MM.1S (cell line): ENCODE measurements at regions not wholly inside any gene's neighbourhood (a gene's known extent, or its start where the extent isn't known, plus 50 kb on each side); places are given as distances from the start of the nearest gene placed in this dataset.

Experiments
- DNase-seq: peaks from one replicate; pipeline ENCODE4 v3.0.0-alpha.2; 2015
- H2AFZ ChIP-seq: fragments of 300-600 bp; sonication (generic); 2 replicates; pipeline ENCODE4 v1.6.0; 2016; ENCODE audit warnings: antibody characterized with exemption, low read length
- H3F3A ChIP-seq: fragments of 300-600 bp; sonication (generic); 2 replicates; pipeline ENCODE4 v1.6.1; 2016; ENCODE audit warnings: mild to moderate bottlenecking, antibody characterized with exemption, low read length, moderate library complexity, mixed read lengths; ENCODE audit not compliant: insufficient read depth
- H3K27ac ChIP-seq: fragments of 300-600 bp; sonication (generic); 2 replicates; pipeline ENCODE4 v1.5.1; 2016; ENCODE audit warnings: mild to moderate bottlenecking, low read length
- H3K27me3 ChIP-seq: fragments of 300-600 bp; sonication (generic); replicated peaks from 2 replicates; pipeline ENCODE4 v1.6.0; 2016; ENCODE audit warnings: low read length; ENCODE audit not compliant: insufficient read depth
- H3K36me3 ChIP-seq: fragments of 300-600 bp; sonication (generic); replicated peaks from 2 replicates; pipeline ENCODE4 v1.6.1; 2016; ENCODE audit warnings: mild to moderate bottlenecking, low read length, mixed read lengths; ENCODE audit not compliant: insufficient read depth
- H3K4me1 ChIP-seq: fragments of 300-600 bp; sonication (generic); 2 replicates; pipeline ENCODE4 v1.6.1; 2016; ENCODE audit warnings: low read length, mixed read lengths
- H3K4me2 ChIP-seq: fragments of 300-600 bp; sonication (generic); 2 replicates; pipeline ENCODE4 v1.6.0; 2016; ENCODE audit warnings: low read depth, low read length
- H3K4me3 ChIP-seq: fragments of 300-600 bp; sonication (generic); 2 replicates; pipeline ENCODE4 v1.5.1; 2016; ENCODE audit warnings: low read length, mixed read lengths
- H3K79me2 ChIP-seq: fragments of 300-600 bp; sonication (generic); 2 replicates; pipeline ENCODE4 v1.6.1; 2016; ENCODE audit warnings: mixed run types, low read length, mixed read lengths
- H3K9ac ChIP-seq: fragments of 300-600 bp; sonication (generic); 2 replicates; pipeline ENCODE4 v1.6.1; 2016; ENCODE audit warnings: low read length, mixed read lengths
- H3K9me2 ChIP-seq: fragments of 300-600 bp; sonication (generic); replicated peaks from 2 replicates; pipeline ENCODE4 v1.6.1; 2016; ENCODE audit warnings: mild to moderate bottlenecking, low read length, mixed read lengths; ENCODE audit not compliant: insufficient read depth
- H3K9me3 ChIP-seq: fragments of 300-600 bp; sonication (generic); replicated peaks from 2 replicates; pipeline ENCODE4 v1.6.1; 2016; ENCODE audit warnings: mild to moderate bottlenecking, low read length, mixed read lengths; ENCODE audit not compliant: insufficient read depth
- H4K20me1 ChIP-seq: fragments of 300-600 bp; sonication (generic); 2 replicates; pipeline ENCODE4 v1.6.1; 2016; ENCODE audit warnings: mild to moderate bottlenecking, low read length, moderate library complexity, mixed read lengths; ENCODE audit not compliant: insufficient read depth
- CTCF ChIP-seq: fragments of 300-600 bp; sonication (generic); IDR thresholded peaks from 2 replicates; pipeline ENCODE4 v1.5.1; 2016; ENCODE audit warnings: antibody characterized with exemption, low read length, mixed read lengths
- EZH2 ChIP-seq: fragments of 300-600 bp; sonication (generic); optimal IDR thresholded peaks from 2 replicates; pipeline ENCODE3; 2017; ENCODE audit warnings: low read depth, mild to moderate bottlenecking, antibody characterized with exemption, low read length, mixed read lengths
- EZH2phosphoT487 ChIP-seq: fragments of 300-600 bp; sonication (generic); IDR thresholded peaks from 2 replicates; pipeline ENCODE4 v1.6.1; 2018; ENCODE audit warnings: antibody characterized with exemption, low read length

- H3K9me2 ChIP-seq: no peaks in the 10 kb centered on the region
- DNase-seq: no peak
- no peak overlapping the region for H2AFZ ChIP-seq
- H3F3A ChIP-seq: no peaks in the 10 kb centered on the region
- no peak overlapping the region for H3K27ac ChIP-seq
- no peaks in the 10 kb centered on the region for H3K9me3 ChIP-seq
- H3K27me3 ChIP-seq: no peaks in the 10 kb centered on the region
- no peak overlapping the region for H3K9ac ChIP-seq
- H3K4me2 ChIP-seq: no peak overlapping the region
- TF ChIP-seq CTCF: no peak
- TF ChIP-seq EZH2: no peak
- no peak for TF ChIP-seq EZH2phosphoT487
- no peaks in the 10 kb centered on the region for H3K4me1 ChIP-seq
- no peak overlapping the region for H3K4me3 ChIP-seq
- H3K79me2 ChIP-seq: no peaks in the 10 kb centered on the region
- H3K36me3 ChIP-seq: no peaks in the 10 kb centered on the region
- H4K20me1 ChIP-seq: no peaks in the 10 kb centered on the region
Observed at GRCh38 chr3:30526031-30526430, 80.4 kb upstream of the TGFBR2 start.

DNA sequence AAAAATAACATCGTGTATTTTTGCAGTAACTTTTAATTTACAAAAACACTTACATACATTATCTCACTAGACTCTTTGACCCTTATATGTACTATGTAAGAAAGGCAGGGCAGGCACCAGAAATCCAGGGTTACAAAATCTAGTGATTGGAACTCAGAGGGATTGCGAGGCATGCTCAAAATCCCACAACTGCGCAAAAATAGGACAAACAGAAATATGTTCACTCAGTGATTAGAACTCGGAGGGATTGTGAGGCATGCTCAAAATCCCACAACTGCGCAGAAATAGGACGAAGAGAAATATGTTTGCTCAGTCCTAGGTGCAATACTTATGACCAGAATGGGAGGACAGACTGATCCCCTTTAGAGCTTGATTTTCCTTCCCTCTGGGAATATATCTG, 79.2 kb upstream of the TGFBR2 start:
- Histone ChIP-seq H3K27me3 (no peaks in the 10 kb centered on the region), H3K27ac (no peak overlapping the region), H3K9ac (no peak overlapping the region), H3K79me2 (no peaks in the 10 kb centered on the region), H3K4me2 (no peak overlapping the region), H2AFZ (no peak overlapping the region), H4K20me1 (no peaks in the 10 kb centered on the region), H3K4me1 (no peaks in the 10 kb centered on the region), H3K4me3 (no peak overlapping the region), H3K9me3 (no peaks in the 10 kb centered on the region), H3K36me3 (no peaks in the 10 kb centered on the region), H3F3A (no peaks in the 10 kb centered on the region), H3K9me2 (no peaks in the 10 kb centered on the region)
- DNase-seq: no peak
- TF ChIP-seq EZH2phosphoT487 (no peak), CTCF (no peak), EZH2 (no peak)

DNA sequence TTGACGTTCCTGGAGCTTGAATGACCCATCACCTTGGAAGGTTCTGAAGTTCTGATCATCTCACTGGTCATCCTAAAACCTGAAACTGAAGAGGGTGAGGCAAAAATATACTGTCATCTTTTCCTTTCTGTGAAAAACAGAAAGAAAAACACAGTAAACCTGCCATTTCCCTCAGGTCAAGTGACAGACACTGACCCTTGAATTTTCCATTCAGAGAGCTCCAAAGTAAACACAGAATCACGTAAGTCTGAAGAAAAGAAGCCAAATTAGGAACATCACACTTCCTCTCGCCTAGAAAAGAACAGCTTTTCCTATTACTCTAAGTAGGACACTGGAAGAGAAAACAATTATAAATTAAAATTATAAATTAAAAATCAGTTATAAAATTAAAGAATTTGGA, 78.7 kb upstream of the TGFBR2 start:
- TF ChIP-seq EZH2phosphoT487 (no peak), CTCF (no peak), EZH2 (no peak)
- Histone ChIP-seq H4K20me1 (no peaks in the 10 kb centered on the region), H3K4me3 (no peak overlapping the region), H3K27me3 (no peaks in the 10 kb centered on the region), H2AFZ (no peak overlapping the region), H3K4me2 (no peak overlapping the region), H3K4me1 (no peaks in the 10 kb centered on the region), H3K9ac (no peak overlapping the region), H3K9me3 (no peaks in the 10 kb centered on the region), H3K79me2 (no peaks in the 10 kb centered on the region), H3K36me3 (no peaks in the 10 kb centered on the region), H3K27ac (no peak overlapping the region), H3K9me2 (no peaks in the 10 kb centered on the region), H3F3A (no peaks in the 10 kb centered on the region)
- no peak for DNase-seq

GRCh38 chr3:30530084-30530483, 76.3 kb upstream of the TGFBR2 start:
- Histone ChIP-seq H3K4me3 (no peak overlapping the region), H3K9me3 (no peaks in the 10 kb centered on the region), H3K27ac (no peak overlapping the region), H4K20me1 (no peaks in the 10 kb centered on the region), H3K79me2 (no peaks in the 10 kb centered on the region), H3K4me2 (no peak overlapping the region), H3K36me3 (no peaks in the 10 kb centered on the region), H3K27me3 (no peaks in the 10 kb centered on the region), H3K4me1 (no peaks in the 10 kb centered on the region), H3F3A (no peaks in the 10 kb centered on the region), H3K9me2 (no peaks in the 10 kb centered on the region), H2AFZ (no peak overlapping the region), H3K9ac (no peak overlapping the region)
- TF ChIP-seq EZH2phosphoT487 (no peak), CTCF (no peak), EZH2 (no peak)
- DNase-seq: no peak
